Neural cell (in vitro differentiated cells): ENCODE measurements at regions not wholly inside any gene's neighbourhood (a gene's known extent, or its start where the extent isn't known, plus 50 kb on each side); places are given as distances from the start of the nearest gene placed in this dataset.

Source experiments
- H2AFZ ChIP-seq: fragments of 200-600, 300-800 bp; sonication (generic), shearing (Covaris generic); 2 replicates; pipeline ENCODE4 v1.6.0; 2014; ENCODE audit warnings: low read depth, mild to moderate bottlenecking, antibody characterized with exemption, low read length, moderate library complexity
- H3F3A ChIP-seq: fragments of 200-600 bp; shearing (Covaris generic); 2 replicates; pipeline ENCODE4 v1.6.1; 2016; ENCODE audit warnings: mild to moderate bottlenecking, moderate library complexity, mixed read lengths, antibody characterized with exemption, low read length; ENCODE audit not compliant: insufficient read depth, poor library complexity, severe bottlenecking
- H3K27ac ChIP-seq: fragments of 200-600, 300-800 bp; sonication (generic), shearing (Covaris generic); 2 replicates; pipeline ENCODE4 v1.5.1; 2014; ENCODE audit warnings: mild to moderate bottlenecking, low read length, moderate library complexity
- H3K27me3 ChIP-seq: fragments of 300-800, 200-600 bp; sonication (generic), shearing (Covaris generic); 2 replicates; pipeline ENCODE4 v1.6.0; 2014; ENCODE audit warnings: mild to moderate bottlenecking, low read depth, low read length, moderate library complexity; ENCODE audit not compliant: insufficient read depth
- H3K36me3 ChIP-seq: fragments of 300-800, 200-600 bp; sonication (generic), shearing (Covaris generic); 2 replicates; pipeline ENCODE4 v1.5.1; 2014; ENCODE audit warnings: mild to moderate bottlenecking, antibody characterized with exemption, low read length, moderate library complexity; ENCODE audit not compliant: insufficient read depth
- H3K4me2 ChIP-seq: fragments of 300-800, 200-600 bp; sonication (generic), shearing (Covaris generic); 2 replicates; pipeline ENCODE4 v1.6.0; 2014; ENCODE audit warnings: mild to moderate bottlenecking, low read length
- H3K4me3 ChIP-seq: fragments of 300-800, 200-600 bp; sonication (generic), shearing (Covaris generic); 2 replicates; pipeline ENCODE4 v1.5.1; 2014; ENCODE audit warnings: mild to moderate bottlenecking, low read length, moderate library complexity
- H3K79me2 ChIP-seq: fragments of 200-600 bp; shearing (Covaris generic); replicated peaks from 2 replicates; pipeline ENCODE4 v1.6.0; 2014; ENCODE audit warnings: mild to moderate bottlenecking, low read length, moderate library complexity; ENCODE audit not compliant: insufficient read depth
- H3K9ac ChIP-seq: fragments of 300-800, 200-600 bp; sonication (generic), shearing (Covaris generic); 2 replicates; pipeline ENCODE4 v1.6.1; 2016; ENCODE audit warnings: mild to moderate bottlenecking, low read length, mixed read lengths
- H3K9me2 ChIP-seq: fragments of 200-600 bp; shearing (Covaris generic); 2 replicates; pipeline ENCODE4 v1.6.1; 2016; ENCODE audit warnings: mild to moderate bottlenecking, low read length, mixed read lengths; ENCODE audit not compliant: insufficient read depth
- H3K9me3 ChIP-seq: fragments of 200-600, 300-800 bp; sonication (generic), shearing (Covaris generic); 2 replicates; pipeline ENCODE4 v1.6.1; 2016; ENCODE audit warnings: mild to moderate bottlenecking, mixed run types, low read length, moderate library complexity, mixed read lengths
- H4K20me1 ChIP-seq: fragments of 200-600 bp; shearing (Covaris generic); 2 replicates; pipeline ENCODE4 v1.6.1; 2016; ENCODE audit warnings: mild to moderate bottlenecking, mixed run types; ENCODE audit not compliant: insufficient read depth
- CTCF ChIP-seq: fragments of 450-650 bp; IDR thresholded peaks from 2 replicates; pipeline ENCODE4 v1.5.1; 2014; ENCODE audit warnings: antibody characterized with exemption, mild to moderate bottlenecking, moderate library complexity; ENCODE audit not compliant: poor library complexity, severe bottlenecking
- EZH2 ChIP-seq: fragments of 200-600, 300-800 bp; shearing (Covaris generic), sonication (generic); IDR thresholded peaks from 2 replicates; pipeline ENCODE4 v1.6.1; 2014; ENCODE audit warnings: antibody characterized with exemption, low read length, borderline replicate concordance, mild to moderate bottlenecking; ENCODE audit not compliant: insufficient read depth, poor library complexity, severe bottlenecking
- MXI1 ChIP-seq: fragments of 450-650 bp; conservative IDR thresholded peaks from 2 replicates; pipeline ENCODE4 v1.6.1; 2014; ENCODE audit warnings: antibody characterized with exemption, mild to moderate bottlenecking; ENCODE audit not compliant: poor library complexity, severe bottlenecking
- POLR2AphosphoS5 ChIP-seq: IDR thresholded peaks from 2 replicates; pipeline ENCODE4 v1.6.1; 2012
- RAD21 ChIP-seq: fragments of 450-650 bp; conservative IDR thresholded peaks from 2 replicates; pipeline ENCODE4 v1.6.1; 2014; ENCODE audit warnings: antibody characterized with exemption, mild to moderate bottlenecking, moderate library complexity
- REST ChIP-seq: IDR thresholded peaks from 2 replicates; pipeline ENCODE4 v1.6.1; 2012; ENCODE audit warnings: borderline replicate concordance
- SMC3 ChIP-seq: fragments of 450-650 bp; conservative IDR thresholded peaks from 2 replicates; pipeline ENCODE4 v1.6.1; 2014; ENCODE audit warnings: antibody characterized with exemption, mild to moderate bottlenecking, moderate library complexity; ENCODE audit not compliant: poor library complexity
- TAF1 ChIP-seq: IDR thresholded peaks from 2 replicates; pipeline ENCODE4 v1.6.1; 2012; ENCODE audit warnings: low read depth

GRCh38 chr15:46170326-46170725 lies 535.5 kb downstream of the SQOR start:
- H3K9me2 ChIP-seq: no peaks in the 10 kb centered on the region
- H3F3A ChIP-seq: no peaks in the 10 kb centered on the region
- H3K9me3 ChIP-seq: no peaks in the 10 kb centered on the region
- H2AFZ ChIP-seq: no peak overlapping the region
- H3K4me2 ChIP-seq: no peak overlapping the region
- no peaks in the 10 kb centered on the region for H4K20me1 ChIP-seq
- no peak for TF ChIP-seq CTCF
- TF ChIP-seq RAD21: no peak
- no peak for TF ChIP-seq REST
- no peak for TF ChIP-seq POLR2AphosphoS5
- no peak for TF ChIP-seq TAF1
- TF ChIP-seq MXI1: no peak
- TF ChIP-seq SMC3: no peak
- no peak for TF ChIP-seq EZH2
- no peaks in the 10 kb centered on the region for H3K27me3 ChIP-seq
- no peak overlapping the region for H3K27ac ChIP-seq
- no peak overlapping the region for H3K4me3 ChIP-seq
- H3K9ac ChIP-seq: no peak overlapping the region
- no peaks in the 10 kb centered on the region for H3K36me3 ChIP-seq
- H3K79me2 ChIP-seq: no peaks in the 10 kb centered on the region

GRCh38 chr15:46174122-46174521 lies 539.3 kb downstream of the SQOR start:
- H2AFZ ChIP-seq: no peak overlapping the region
- H3K79me2 ChIP-seq: no peaks in the 10 kb centered on the region
- H4K20me1 ChIP-seq: no peaks in the 10 kb centered on the region
- no peaks in the 10 kb centered on the region for H3F3A ChIP-seq
- no peak overlapping the region for H3K27ac ChIP-seq
- H3K4me3 ChIP-seq: no peak overlapping the region
- no peak overlapping the region for H3K9ac ChIP-seq
- no peaks in the 10 kb centered on the region for H3K9me3 ChIP-seq
- H3K4me2 ChIP-seq: no peak overlapping the region
- TF ChIP-seq CTCF: no peak
- no peak for TF ChIP-seq MXI1
- TF ChIP-seq SMC3: no peak
- TF ChIP-seq TAF1: no peak
- TF ChIP-seq EZH2: no peak
- no peak for TF ChIP-seq RAD21
- no peak for TF ChIP-seq REST
- no peaks in the 10 kb centered on the region for H3K9me2 ChIP-seq
- no peaks in the 10 kb centered on the region for H3K27me3 ChIP-seq
- no peaks in the 10 kb centered on the region for H3K36me3 ChIP-seq
